Naive B cell (primary cell): ENCODE measurements at regions not wholly inside any gene's neighbourhood (a gene's known extent, or its start where the extent isn't known, plus 50 kb on each side); places are given as distances from the start of the nearest gene placed in this dataset.
A peak's percentile ranks its signal among the peaks of the same experiment; 100 is the strongest.
"Not testable (repeated sequence)": the region's sequence is repeated elsewhere in the genome, so short reads cannot be mapped to it uniquely, and the experiment has no call there.

Experiments
- ATAC-seq, 2 donors: fragments of 150-1000 bp; cut with Tn5 transposase; 2 replicates each; pipeline ENCODE4 v1.10.0; 2021; ENCODE audit warnings: low read depth in 2 of 2, mild to moderate bottlenecking in 2 of 2, moderate library complexity in 2 of 2
- DNase-seq: peaks from one replicate; pipeline ENCODE4 v3.0.0; 2022
- H3K27ac Mint-ChIP-seq, 6 donors: one replicate each; pipeline ENCODE4 v1.8.0; 2020 to 2022; ENCODE audit warnings: mild to moderate bottlenecking in 6 of 6, mixed read lengths in 6 of 6, moderate library complexity in 5 of 6, inconsistent platforms in 2 of 6
- H3K27me3 Mint-ChIP-seq, 3 donors: one replicate each; pipeline ENCODE4 v1.8.0; 2021 to 2022; ENCODE audit warnings: mixed read lengths in 3 of 3, mild to moderate bottlenecking in 1 of 3
- H3K36me3 Mint-ChIP-seq, 2 donors: one replicate each; pipeline ENCODE4 v1.8.0; 2020 to 2022; ENCODE audit warnings: mixed read lengths in 2 of 2, inconsistent platforms in 1 of 2, mild to moderate bottlenecking in 1 of 2
- H3K4me1 Mint-ChIP-seq, 3 donors: one replicate each; pipeline ENCODE4 v1.8.0; 2020 to 2022; ENCODE audit warnings: mixed read lengths in 3 of 3, inconsistent platforms in 1 of 3, mild to moderate bottlenecking in 1 of 3, moderate library complexity in 1 of 3
- H3K4me3 Mint-ChIP-seq, 8 donors: one replicate each; pipeline ENCODE4 v1.8.0; 2020 to 2022; ENCODE audit warnings: mild to moderate bottlenecking in 8 of 8, mixed read lengths in 8 of 8, moderate library complexity in 8 of 8, inconsistent platforms in 2 of 8
- H3K9me3 Mint-ChIP-seq, 7 donors: one replicate each; pipeline ENCODE4 v1.8.0; 2020 to 2022; ENCODE audit warnings: mixed read lengths in 7 of 7, mild to moderate bottlenecking in 5 of 7, inconsistent platforms in 2 of 7, moderate library complexity in 1 of 7

DNA sequence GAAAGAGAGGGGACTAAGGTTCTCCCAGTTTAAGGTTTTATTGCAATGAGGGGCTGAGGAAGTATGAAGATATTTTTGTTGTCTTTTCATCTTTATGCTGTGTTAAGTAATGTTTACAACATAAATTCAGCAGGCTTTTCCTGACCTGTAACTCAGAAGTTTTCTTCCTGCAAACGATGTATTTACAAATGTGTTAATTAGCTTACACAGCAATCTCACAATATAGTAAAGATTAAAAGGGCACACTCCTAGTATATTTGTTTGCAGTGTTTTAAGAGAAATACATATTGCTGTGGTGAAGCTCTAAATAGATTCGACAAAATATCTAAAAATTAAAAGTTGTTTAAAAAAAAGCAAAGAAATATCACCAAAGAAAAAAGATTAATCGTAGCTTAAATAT is 55.7 kb downstream of the OR11H12 start:
- DNase-seq (no peak), ATAC-seq (no peak)
- Mint-ChIP-seq H3K9me3 (peaks cover 5 to 18% (median 12%) of the 10 kb centered on the region in 7 donors), H3K4me3 (no peak overlapping the region), H3K36me3 (peaks cover 0 to 5% of the 10 kb centered on the region in 2 donors), H3K27me3 (no peaks in the 10 kb centered on the region), H3K27ac (no peak overlapping the region), H3K4me1 (no peaks in the 10 kb centered on the region)

GRCh38 chr14:18659892-18660584 is 59.1 kb downstream of the OR11H12 start:
- H3K4me1 Mint-ChIP-seq, H3K36me3 Mint-ChIP-seq, DNase-seq, H3K27me3 Mint-ChIP-seq, H3K4me3 Mint-ChIP-seq, ATAC-seq: not testable (repeated sequence)
- Mint-ChIP-seq H3K27ac (peak overlapping the region in 1 of 6 donors; percentile 52), H3K9me3 (peaks cover 5 to 26% (median 12%) of the 10 kb centered on the region in 7 donors)

GRCh38 chr14:18660585-18660922 is 59.6 kb downstream of the OR11H12 start:
- peaks cover 0 to 5% of the 10 kb centered on the region in 2 donors for H3K36me3 Mint-ChIP-seq
- H3K4me3 Mint-ChIP-seq = no peak overlapping the region
- DNase-seq (no peak), ATAC-seq (no peak)
- no peaks in the 10 kb centered on the region for H3K27me3 Mint-ChIP-seq
- H3K9me3 Mint-ChIP-seq = peaks cover 5 to 25% (median 12%) of the 10 kb centered on the region in 7 donors
- no peaks in the 10 kb centered on the region for H3K4me1 Mint-ChIP-seq
- H3K27ac Mint-ChIP-seq = peak overlapping the region in 1 of 6 donors; percentile 52

DNA sequence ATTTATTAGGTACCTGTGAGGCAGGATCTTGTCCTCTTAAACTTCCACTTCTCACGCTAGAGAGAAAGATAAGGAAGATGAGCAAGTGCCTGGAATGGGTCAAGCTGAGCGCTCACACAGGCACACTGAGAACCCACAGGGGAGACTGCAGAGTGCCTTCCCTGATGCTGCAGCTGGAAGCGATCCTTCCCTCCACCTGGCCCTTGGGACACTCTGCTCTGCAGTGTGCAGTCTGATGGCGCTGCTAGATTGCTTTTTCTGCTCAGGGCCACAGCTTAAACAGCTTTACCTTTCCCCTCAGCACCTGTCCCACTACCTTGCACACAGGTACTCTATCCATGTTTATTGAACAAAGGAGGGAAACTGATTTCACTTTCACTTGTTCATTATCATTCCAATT is 66.9 kb downstream of the OR11H12 start:
- H3K4me1 Mint-ChIP-seq, ATAC-seq, H3K9me3 Mint-ChIP-seq, DNase-seq, H3K27ac Mint-ChIP-seq, H3K27me3 Mint-ChIP-seq, H3K36me3 Mint-ChIP-seq, H3K4me3 Mint-ChIP-seq: not testable (repeated sequence)

- peaks cover 0 to 24% (median 13%) of the 10 kb centered on the region in 7 donors for H3K9me3 Mint-ChIP-seq
- ATAC-seq (no peak), DNase-seq (no peak)
- no peaks in the 10 kb centered on the region for H3K36me3 Mint-ChIP-seq
- H3K27me3 Mint-ChIP-seq = no peaks in the 10 kb centered on the region
- H3K4me3 Mint-ChIP-seq = no peak overlapping the region
- no peak overlapping the region for H3K27ac Mint-ChIP-seq
- no peaks in the 10 kb centered on the region for H3K4me1 Mint-ChIP-seq
Measured at GRCh38 chr14:18688346-18688745, 87.4 kb downstream of the OR11H12 start.
